K562 (cell line): ENCODE measurements at regions not wholly inside any gene's neighbourhood (a gene's known extent, or its start where the extent isn't known, plus 50 kb on each side); places are given as distances from the start of the nearest gene placed in this dataset.

Source experiments
- ATAC-seq: fragments of 200-7000 bp; cut with Tn5 transposase; 3 replicates; pipeline ENCODE4 v1.9.1; 2020; ENCODE audit warnings: moderate library complexity
- BruUV-seq: library from RNA; stranded (reverse); fragments of 400-500 nt; replicated peaks from 2 replicates; lab custom pipeline; 2021; lab: Mats Ljungman, UMichigan
- CTCF ChIA-PET: fragments of 300-600 bp; formaldehyde crosslinking; extraction: SDS; loops from one replicate; lab custom pipeline; 2021; ENCODE audit warnings: low intra/inter-chr PET ratio; lab: Yijun Ruan, JAX
- POLR2A ChIA-PET: fragments of 300-600, 350-650 bp; sonication (Branson Sonifier 250); formaldehyde crosslinking; extraction: SDS; loops from one replicate; lab custom pipeline; 2021; ENCODE audit warnings: antibody characterized with exemption, inconsistent platforms; lab: Yijun Ruan, JAX
- DNase-seq, 4 experiments: peaks; one replicate each; pipeline versions ENCODE4 v3.0.0 to v3.0.0-alpha.2; 2011 to 2018; ENCODE audit warnings: low spot score in 3 of 4, mixed read lengths in 3 of 4; ENCODE audit errors: extremely low read depth in 1 of 4
- FAIRE-seq: peaks from 2 replicates; lab custom pipeline; 2011; peaks lifted over from hg19 to GRCh38; lab: Jason Lieb, UNC
- H2AFZ ChIP-seq: 2 replicates; pipeline ENCODE4 v1.6.0; 2011; ENCODE audit warnings: low read depth, low read length, control low read depth, inconsistent platforms
- H3K27ac ChIP-seq: fragments of 200-600 bp; 3 replicates; pipeline ENCODE4 v1.8.0; 2011; ENCODE audit warnings: low read depth, mild to moderate bottlenecking, control low read depth, inconsistent platforms, low read length, moderate library complexity, mixed read lengths; ENCODE audit errors: extremely low read depth
- H3K27me3 ChIP-seq, 2 experiments: fragments of 300-600 bp in 1 of 2; 2 replicates in 1 of 2; 3 replicates in 1 of 2; pipeline versions ENCODE4 v1.6.0 to v1.8.0; 2011; ENCODE audit warnings: inconsistent platforms in 2 of 2, low read length in 2 of 2, mild to moderate bottlenecking in 1 of 2, mixed read lengths in 1 of 2, moderate library complexity in 1 of 2; ENCODE audit not compliant: control insufficient read depth in 2 of 2, insufficient read depth in 2 of 2
- H3K36me3 ChIP-seq: fragments of 300-600 bp; 3 replicates; pipeline ENCODE4 v1.8.0; 2011; ENCODE audit warnings: mild to moderate bottlenecking, low read length, inconsistent platforms; ENCODE audit not compliant: control insufficient read depth, insufficient read depth
- H3K4me1 ChIP-seq, 2 experiments: fragments of 200-600 bp in 1 of 2; replicated peaks in 1 of 2; 2 replicates in 1 of 2; 3 replicates in 1 of 2; pipeline versions ENCODE4 v1.5.1 to v1.8.0; 2011; ENCODE audit warnings: inconsistent platforms in 2 of 2, low read length in 2 of 2, mild to moderate bottlenecking in 1 of 2, mixed read lengths in 1 of 2, moderate library complexity in 1 of 2; ENCODE audit not compliant: control insufficient read depth in 2 of 2, insufficient read depth in 2 of 2
- H3K4me2 ChIP-seq: 2 replicates; pipeline ENCODE4 v1.6.1; 2011; ENCODE audit warnings: low read length, control low read depth, inconsistent platforms, mixed read lengths; ENCODE audit not compliant: insufficient read depth
- H3K4me3 ChIP-seq: fragments of 200-600 bp; sonication (generic), shearing (Covaris generic); 2 replicates; pipeline ENCODE4 v1.5.1; 2016; ENCODE audit warnings: control low read depth, inconsistent platforms
- H3K79me2 ChIP-seq: fragments of 200-600 bp; 3 replicates; pipeline ENCODE4 v1.8.0; 2011; ENCODE audit warnings: low read length, inconsistent platforms; ENCODE audit not compliant: control insufficient read depth, insufficient read depth
- H3K9ac ChIP-seq, 2 experiments: 2 replicates each; pipeline versions ENCODE4 v1.6.0 to v1.6.1; 2011; ENCODE audit warnings: low read depth in 2 of 2, low read length in 2 of 2, control low read depth in 1 of 2, inconsistent platforms in 1 of 2, mild to moderate bottlenecking in 1 of 2, mixed read lengths in 1 of 2; ENCODE audit not compliant: insufficient read depth in 1 of 2
- H3K9me1 ChIP-seq: one replicate; pipeline ENCODE4 v1.6.0; 2011; ENCODE audit warnings: inconsistent platforms, mild to moderate bottlenecking, low read length, moderate library complexity; ENCODE audit not compliant: control insufficient read depth, insufficient read depth
- H3K9me3 ChIP-seq: replicated peaks from 2 replicates; pipeline ENCODE4 v1.5.1; 2011; ENCODE audit warnings: low read depth, low read length, inconsistent platforms; ENCODE audit not compliant: control insufficient read depth, insufficient read depth
- H4K20me1 ChIP-seq: replicated peaks from 2 replicates; pipeline ENCODE4 v1.6.1; 2011; ENCODE audit warnings: low read length, inconsistent platforms, mixed read lengths; ENCODE audit not compliant: control insufficient read depth, insufficient read depth
- BCL6 ChIP-seq: fragments of 250-450 bp; sonication (Bioruptor Pico); IDR thresholded peaks from 2 replicates; pipeline ENCODE4 v1.4.0; 2020
- FOS ChIP-seq: IDR thresholded peaks from 3 replicates; pipeline ENCODE4 v1.6.1; 2011; ENCODE audit not compliant: insufficient read length; ENCODE audit errors: extremely low read depth
- HNRNPLL ChIP-seq: fragments of 200-400 bp; formaldehyde crosslinking; IDR thresholded peaks from 2 replicates; pipeline ENCODE4 v1.6.1; 2017; ENCODE audit warnings: low read length, low read depth, mild to moderate bottlenecking; ENCODE audit not compliant: poor library complexity, severe bottlenecking
- NFYB ChIP-seq: IDR thresholded peaks from 2 replicates; pipeline ENCODE4 v1.6.1; 2011; ENCODE audit warnings: mild to moderate bottlenecking, moderate library complexity; ENCODE audit not compliant: insufficient read length; ENCODE audit errors: extremely low read depth
- NRF1 ChIP-seq, 2 experiments: fragments of 450-650 bp; IDR thresholded peaks in 1 of 2; conservative IDR thresholded peaks in 1 of 2; 2 replicates each; pipeline ENCODE4 v1.6.1; 2014; ENCODE audit warnings: mild to moderate bottlenecking in 2 of 2
- ZNF3 ChIP-seq: fragments of 250-450 bp; sonication (Bioruptor Pico); IDR thresholded peaks from 2 replicates; pipeline ENCODE4 v1.5.0; 2021; ENCODE audit warnings: mild to moderate bottlenecking, moderate library complexity
- WGBS: fragments of 100-300 bp; shearing (Covaris generic); methylation state at CpG from one replicate; pipeline ENCODE4 v1.1.6; 2016; ENCODE audit warnings: low coverage, mixed read lengths; ENCODE audit not compliant: insufficient coverage; ENCODE audit errors: missing lambda C conversion rate; 5-methylcytosine and 5-hydroxymethylcytosine counted together
- in situ Hi-C: fragments of 300-500 bp; cut with MboI; formaldehyde crosslinking; loops from 4 replicates; pipeline ENCODE4 v1.15.0; 2018; ENCODE audit warnings: inconsistent platforms, mixed read lengths
- intact Hi-C: fragments of 100-400 bp; cut with micrococcal nuclease; formaldehyde crosslinking; loops from 2 replicates; pipeline ENCODE4 v1.14.2; 2022
- TF ChIP-seq, protein P1 (sequence below): fragments of 450-650 bp; IDR thresholded peaks from 2 replicates; pipeline ENCODE4 v1.6.1; 2017; ENCODE audit warnings: antibody characterized with exemption
- TF ChIP-seq, protein P2 (sequence below): sonication (generic); formaldehyde crosslinking; IDR thresholded peaks from 2 replicates; pipeline ENCODE4 v1.9.0; 2022; ENCODE audit warnings: mild to moderate bottlenecking, missing genetic modification reagents

DNA sequence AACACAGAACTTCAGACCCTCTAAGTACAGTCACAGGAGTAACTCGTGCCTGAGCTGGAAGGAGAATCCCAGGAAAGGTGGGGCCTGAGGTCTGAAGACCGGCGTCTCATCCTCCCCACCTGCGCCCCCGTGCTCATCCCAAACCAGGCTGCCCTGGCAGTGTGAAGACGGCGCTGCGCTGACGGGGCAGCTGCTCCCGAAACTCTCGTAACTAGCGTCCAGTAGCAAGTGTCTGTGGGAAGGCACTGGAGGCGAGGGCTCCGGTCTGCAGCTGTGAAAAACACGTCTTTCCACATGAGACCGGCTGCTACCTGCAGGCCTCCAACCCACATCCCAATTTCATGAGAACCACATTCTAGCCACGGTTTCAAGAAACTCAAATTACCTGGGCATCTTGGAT lies 136.6 kb upstream of the RNF32 start:
- Histone ChIP-seq H3K9ac (no peak overlapping the region), H3K79me2 (no peaks in the 10 kb centered on the region), H3K27me3 (peaks cover 37 to 47% of the 10 kb centered on the region in 2 experiments), H4K20me1 (no peaks in the 10 kb centered on the region), H3K9me3 (no peaks in the 10 kb centered on the region), H3K9me1 (no peaks in the 10 kb centered on the region), H3K4me1 (peaks cover 0 to 3% of the 10 kb centered on the region in 2 experiments; a peak in 1 of 5 replicates), H3K4me2 (no peak overlapping the region), H2AFZ (no peak overlapping the region), H3K27ac (no peak overlapping the region; the same call in 2 of the 3 replicates), H3K4me3 (no peak overlapping the region), H3K36me3 (no peaks in the 10 kb centered on the region)
- DNase-seq (no peak), FAIRE-seq (no peak), ATAC-seq (no peak)
- WGBS: 2% methylated on average over 17 of the region's 17 CpGs
- in situ Hi-C loops: no loop called here
- intact Hi-C loops: no loop called here
- no TSS peak for BruUV-seq
- no peak for TF ChIP-seq NRF1 (conservative IDR thresholded peaks at IDR 0.05 in 1 of 2, IDR thresholded peaks at IDR 0.05 in 1 of 2)
- TF ChIP-seq HNRNPLL: peak; percentile 28
- no peak for TF ChIP-seq ZNF3 (CRISPR knock-in tag)
- TF ChIP-seq, protein P1, sequence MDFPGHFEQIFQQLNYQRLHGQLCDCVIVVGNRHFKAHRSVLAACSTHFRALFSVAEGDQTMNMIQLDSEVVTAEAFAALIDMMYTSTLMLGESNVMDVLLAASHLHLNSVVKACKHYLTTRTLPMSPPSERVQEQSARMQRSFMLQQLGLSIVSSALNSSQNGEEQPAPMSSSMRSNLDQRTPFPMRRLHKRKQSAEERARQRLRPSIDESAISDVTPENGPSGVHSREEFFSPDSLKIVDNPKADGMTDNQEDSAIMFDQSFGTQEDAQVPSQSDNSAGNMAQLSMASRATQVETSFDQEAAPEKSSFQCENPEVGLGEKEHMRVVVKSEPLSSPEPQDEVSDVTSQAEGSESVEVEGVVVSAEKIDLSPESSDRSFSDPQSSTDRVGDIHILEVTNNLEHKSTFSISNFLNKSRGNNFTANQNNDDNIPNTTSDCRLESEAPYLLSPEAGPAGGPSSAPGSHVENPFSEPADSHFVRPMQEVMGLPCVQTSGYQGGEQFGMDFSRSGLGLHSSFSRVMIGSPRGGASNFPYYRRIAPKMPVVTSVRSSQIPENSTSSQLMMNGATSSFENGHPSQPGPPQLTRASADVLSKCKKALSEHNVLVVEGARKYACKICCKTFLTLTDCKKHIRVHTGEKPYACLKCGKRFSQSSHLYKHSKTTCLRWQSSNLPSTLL: no peak
- no peak for TF ChIP-seq NFYB
- no peak for TF ChIP-seq BCL6
- TF ChIP-seq FOS: no peak
- TF ChIP-seq, protein P2, sequence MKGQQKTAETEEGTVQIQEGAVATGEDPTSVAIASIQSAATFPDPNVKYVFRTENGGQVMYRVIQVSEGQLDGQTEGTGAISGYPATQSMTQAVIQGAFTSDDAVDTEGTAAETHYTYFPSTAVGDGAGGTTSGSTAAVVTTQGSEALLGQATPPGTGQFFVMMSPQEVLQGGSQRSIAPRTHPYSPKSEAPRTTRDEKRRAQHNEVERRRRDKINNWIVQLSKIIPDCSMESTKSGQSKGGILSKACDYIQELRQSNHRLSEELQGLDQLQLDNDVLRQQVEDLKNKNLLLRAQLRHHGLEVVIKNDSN: no peak
- ChIA-PET CTCF (no interaction called here), POLR2A (interaction anchor here (0.6 to 1.6 kb wide), 3 partner anchors 11 to 687 kb away, joined by 3 read pairs; no protein-coding TSS in a partner anchor)
